HFF-Myc (cell line): ENCODE measurements at regions not wholly inside any gene's neighbourhood (a gene's known extent, or its start where the extent isn't known, plus 50 kb on each side); places are given as distances from the start of the nearest gene placed in this dataset.

Experiments used
- DNase-seq: peaks from one replicate; pipeline ENCODE4 v3.0.0-alpha.2; 2011; ENCODE audit warnings: low read depth; ENCODE audit errors: extremely low read depth
- H3K4me3 ChIP-seq: replicated peaks from 2 replicates; pipeline ENCODE4 v1.5.1; 2011; ENCODE audit warnings: low read depth, mild to moderate bottlenecking, control low read depth, low read length
- CTCF ChIP-seq: IDR thresholded peaks from 2 replicates; pipeline ENCODE4 v1.5.1; 2012; ENCODE audit warnings: mild to moderate bottlenecking, low read depth, low read length, control low read depth; ENCODE audit errors: missing control alignments

- TF ChIP-seq CTCF, result no peak
- no peak for DNase-seq
- no peak overlapping the region for H3K4me3 ChIP-seq
These were observed 54.5 kb upstream of the HS3ST4 start for GRCh38 chr16:25637236-25637635.

- DNase-seq, result no peak
- TF ChIP-seq CTCF, result no peak
- H3K4me3 ChIP-seq, result no peak overlapping the region
These were observed 55.1 kb upstream of the HS3ST4 start for GRCh38 chr16:25636662-25637061.

GRCh38 chr16:25635454-25635853 is 56.3 kb upstream of the HS3ST4 start:
- no peak overlapping the region for H3K4me3 ChIP-seq
- no peak for TF ChIP-seq CTCF
- no peak for DNase-seq

- TF ChIP-seq CTCF, result no peak
- no peak for DNase-seq
- H3K4me3 ChIP-seq, result no peak overlapping the region
These were observed 58.2 kb upstream of the HS3ST4 start for GRCh38 chr16:25633549-25633948.

GRCh38 chr16:25628766-25629165 is 63.0 kb upstream of the HS3ST4 start:
- DNase-seq, result no peak
- TF ChIP-seq CTCF, result no peak
- H3K4me3 ChIP-seq, result no peak overlapping the region

- no peak for DNase-seq
- TF ChIP-seq CTCF, result no peak
- H3K4me3 ChIP-seq, result no peak overlapping the region
These were observed 64.1 kb upstream of the HS3ST4 start for GRCh38 chr16:25627641-25628040.

- no peak for TF ChIP-seq CTCF
- no peak for DNase-seq
- no peak overlapping the region for H3K4me3 ChIP-seq
These were observed 65.6 kb upstream of the HS3ST4 start for GRCh38 chr16:25626172-25626571.
